K562 (cell line): ENCODE measurements at regions not wholly inside any gene's neighbourhood (a gene's known extent, or its start where the extent isn't known, plus 50 kb on each side); places are given as distances from the start of the nearest gene placed in this dataset.

Experiments
- ATAC-seq: fragments of 200-7000 bp; cut with Tn5 transposase; 3 replicates; pipeline ENCODE4 v1.9.1; 2020; ENCODE audit warnings: moderate library complexity
- BruUV-seq: library from RNA; stranded (reverse); fragments of 400-500 nt; replicated peaks from 2 replicates; lab custom pipeline; 2021; lab: Mats Ljungman, UMichigan
- CTCF ChIA-PET: fragments of 300-600 bp; formaldehyde crosslinking; extraction: SDS; loops from one replicate; lab custom pipeline; 2021; ENCODE audit warnings: low intra/inter-chr PET ratio; lab: Yijun Ruan, JAX
- POLR2A ChIA-PET: fragments of 300-600, 350-650 bp; sonication (Branson Sonifier 250); formaldehyde crosslinking; extraction: SDS; loops from one replicate; lab custom pipeline; 2021; ENCODE audit warnings: antibody characterized with exemption, inconsistent platforms; lab: Yijun Ruan, JAX
- DNase-seq, 4 experiments: peaks; one replicate each; pipeline versions ENCODE4 v3.0.0 to v3.0.0-alpha.2; 2011 to 2018; ENCODE audit warnings: low spot score in 3 of 4, mixed read lengths in 3 of 4; ENCODE audit errors: extremely low read depth in 1 of 4
- FAIRE-seq: peaks from 2 replicates; lab custom pipeline; 2011; peaks lifted over from hg19 to GRCh38; lab: Jason Lieb, UNC
- H2AFZ ChIP-seq: 2 replicates; pipeline ENCODE4 v1.6.0; 2011; ENCODE audit warnings: low read depth, low read length, control low read depth, inconsistent platforms
- H3K27ac ChIP-seq: fragments of 200-600 bp; 3 replicates; pipeline ENCODE4 v1.8.0; 2011; ENCODE audit warnings: low read depth, mild to moderate bottlenecking, control low read depth, inconsistent platforms, low read length, moderate library complexity, mixed read lengths; ENCODE audit errors: extremely low read depth
- H3K27me3 ChIP-seq, 2 experiments: fragments of 300-600 bp in 1 of 2; 2 replicates in 1 of 2; 3 replicates in 1 of 2; pipeline versions ENCODE4 v1.6.0 to v1.8.0; 2011; ENCODE audit warnings: inconsistent platforms in 2 of 2, low read length in 2 of 2, mild to moderate bottlenecking in 1 of 2, mixed read lengths in 1 of 2, moderate library complexity in 1 of 2; ENCODE audit not compliant: control insufficient read depth in 2 of 2, insufficient read depth in 2 of 2
- H3K36me3 ChIP-seq: fragments of 300-600 bp; 3 replicates; pipeline ENCODE4 v1.8.0; 2011; ENCODE audit warnings: mild to moderate bottlenecking, low read length, inconsistent platforms; ENCODE audit not compliant: control insufficient read depth, insufficient read depth
- H3K4me1 ChIP-seq, 2 experiments: fragments of 200-600 bp in 1 of 2; replicated peaks in 1 of 2; 2 replicates in 1 of 2; 3 replicates in 1 of 2; pipeline versions ENCODE4 v1.5.1 to v1.8.0; 2011; ENCODE audit warnings: inconsistent platforms in 2 of 2, low read length in 2 of 2, mild to moderate bottlenecking in 1 of 2, mixed read lengths in 1 of 2, moderate library complexity in 1 of 2; ENCODE audit not compliant: control insufficient read depth in 2 of 2, insufficient read depth in 2 of 2
- H3K4me2 ChIP-seq: 2 replicates; pipeline ENCODE4 v1.6.1; 2011; ENCODE audit warnings: low read length, control low read depth, inconsistent platforms, mixed read lengths; ENCODE audit not compliant: insufficient read depth
- H3K4me3 ChIP-seq: fragments of 200-600 bp; sonication (generic), shearing (Covaris generic); 2 replicates; pipeline ENCODE4 v1.5.1; 2016; ENCODE audit warnings: control low read depth, inconsistent platforms
- H3K79me2 ChIP-seq: fragments of 200-600 bp; 3 replicates; pipeline ENCODE4 v1.8.0; 2011; ENCODE audit warnings: low read length, inconsistent platforms; ENCODE audit not compliant: control insufficient read depth, insufficient read depth
- H3K9ac ChIP-seq, 2 experiments: 2 replicates each; pipeline versions ENCODE4 v1.6.0 to v1.6.1; 2011; ENCODE audit warnings: low read depth in 2 of 2, low read length in 2 of 2, control low read depth in 1 of 2, inconsistent platforms in 1 of 2, mild to moderate bottlenecking in 1 of 2, mixed read lengths in 1 of 2; ENCODE audit not compliant: insufficient read depth in 1 of 2
- H3K9me1 ChIP-seq: one replicate; pipeline ENCODE4 v1.6.0; 2011; ENCODE audit warnings: inconsistent platforms, mild to moderate bottlenecking, low read length, moderate library complexity; ENCODE audit not compliant: control insufficient read depth, insufficient read depth
- H3K9me3 ChIP-seq: replicated peaks from 2 replicates; pipeline ENCODE4 v1.5.1; 2011; ENCODE audit warnings: low read depth, low read length, inconsistent platforms; ENCODE audit not compliant: control insufficient read depth, insufficient read depth
- H4K20me1 ChIP-seq: replicated peaks from 2 replicates; pipeline ENCODE4 v1.6.1; 2011; ENCODE audit warnings: low read length, inconsistent platforms, mixed read lengths; ENCODE audit not compliant: control insufficient read depth, insufficient read depth
- ARID2 ChIP-seq: fragments of 450-650 bp; IDR thresholded peaks from 2 replicates; pipeline ENCODE4 v1.6.1; 2017; ENCODE audit warnings: antibody characterized with exemption, mild to moderate bottlenecking
- CREM ChIP-seq: IDR thresholded peaks from 2 replicates; pipeline ENCODE4 v1.6.1; 2014; ENCODE audit warnings: antibody characterized with exemption, low read depth
- DACH1 ChIP-seq: fragments of 450-650 bp; IDR thresholded peaks from 2 replicates; pipeline ENCODE4 v1.6.1; 2018; ENCODE audit not compliant: partially characterized antibody
- EHMT2 ChIP-seq: fragments of 450-650 bp; IDR thresholded peaks from 2 replicates; pipeline ENCODE4 v1.6.1; 2018; ENCODE audit warnings: antibody characterized with exemption
- IRF9 ChIP-seq: fragments of 450-650 bp; IDR thresholded peaks from 2 replicates; pipeline ENCODE4 v1.6.1; 2016; ENCODE audit warnings: missing biosample characterization, missing genetic modification characterization
- MCM2 ChIP-seq: fragments of 450-650 bp; IDR thresholded peaks from 2 replicates; pipeline ENCODE4 v1.6.1; 2017; ENCODE audit warnings: low read depth, mild to moderate bottlenecking
- NELFE ChIP-seq: IDR thresholded peaks from 2 replicates; pipeline ENCODE4 v1.6.1; 2011; ENCODE audit warnings: mild to moderate bottlenecking; ENCODE audit not compliant: insufficient read depth, insufficient read length
- POU5F1 ChIP-seq: fragments of 150-350 bp; IDR thresholded peaks from 2 replicates; pipeline ENCODE4 v1.6.1; 2014; ENCODE audit warnings: borderline replicate concordance, low read length, low read depth, mild to moderate bottlenecking; ENCODE audit not compliant: partially characterized antibody
- RBM14 ChIP-seq: fragments of 200-400 bp; formaldehyde crosslinking; IDR thresholded peaks from 2 replicates; pipeline ENCODE4 v1.6.1; 2018; ENCODE audit warnings: low read depth, mild to moderate bottlenecking, low read length, moderate library complexity, borderline replicate concordance; ENCODE audit not compliant: insufficient read depth
- SIX5 ChIP-seq, 2 experiments: IDR thresholded peaks; 2 replicates each; pipeline ENCODE4 v1.6.1; 2011; ENCODE audit warnings: low read length in 2 of 2, borderline replicate concordance in 1 of 2, low read depth in 1 of 2, mild to moderate bottlenecking in 1 of 2, moderate library complexity in 1 of 2; ENCODE audit not compliant: insufficient read depth in 1 of 2
- SMARCA4 ChIP-seq: fragments of 450-650 bp; IDR thresholded peaks from 2 replicates; pipeline ENCODE4 v1.6.1; 2016
- SMARCA5 ChIP-seq: fragments of 450-650 bp; IDR thresholded peaks from 2 replicates; pipeline ENCODE4 v1.6.1; 2016
- SRSF7 ChIP-seq: fragments of 200-400 bp; formaldehyde crosslinking; optimal IDR thresholded peaks from 2 replicates; pipeline ENCODE3; 2017; ENCODE audit warnings: mild to moderate bottlenecking, low read depth, low read length
- ZFP91 ChIP-seq: sonication (generic); formaldehyde crosslinking; IDR thresholded peaks from 2 replicates; pipeline ENCODE4 v1.8.0; 2022; ENCODE audit warnings: mild to moderate bottlenecking, missing genetic modification reagents
- ZNF830 ChIP-seq: fragments of 250-450 bp; sonication (Bioruptor Pico); IDR thresholded peaks from 2 replicates; pipeline ENCODE4 v1.5.0; 2021; ENCODE audit warnings: mild to moderate bottlenecking
- WGBS: fragments of 100-300 bp; shearing (Covaris generic); methylation state at CpG from one replicate; pipeline ENCODE4 v1.1.6; 2016; ENCODE audit warnings: low coverage, mixed read lengths; ENCODE audit not compliant: insufficient coverage; ENCODE audit errors: missing lambda C conversion rate; 5-methylcytosine and 5-hydroxymethylcytosine counted together
- in situ Hi-C: fragments of 300-500 bp; cut with MboI; formaldehyde crosslinking; loops from 4 replicates; pipeline ENCODE4 v1.15.0; 2018; ENCODE audit warnings: inconsistent platforms, mixed read lengths
- intact Hi-C: fragments of 100-400 bp; cut with micrococcal nuclease; formaldehyde crosslinking; loops from 2 replicates; pipeline ENCODE4 v1.14.2; 2022

GRCh38 chr5:133876266-133876665 is 92.2 kb downstream of the C5orf15 start:
- DNase-seq = no peak
- Histone ChIP-seq H3K27ac (no peak overlapping the region), H2AFZ (no peak overlapping the region), H3K9me3 (no peaks in the 10 kb centered on the region), H3K79me2 (no peaks in the 10 kb centered on the region), H3K4me1 (peaks cover 0 to 6% of the 10 kb centered on the region in 2 experiments; a peak in 3 of 5 replicates), H3K4me2 (no peak overlapping the region), H3K9ac (0 out of 4 replicates have a peak overlapping the region, but pooled peaks of 1 of the 2 experiments have one; percentile 37), H3K36me3 (no peaks in the 10 kb centered on the region), H4K20me1 (no peaks in the 10 kb centered on the region), H3K27me3 (peaks cover 0 to 7% of the 10 kb centered on the region in 2 experiments; a peak in 2 of 5 replicates), H3K9me1 (no peaks in the 10 kb centered on the region), H3K4me3 (no peak overlapping the region)
- no peak for FAIRE-seq
- intact Hi-C loops = no loop called here
- WGBS = 30% methylated on average over 3 of the region's 3 CpGs
- POLR2A ChIA-PET = interaction anchor here (0.6 to 0.7 kb wide), 3 partner anchors 9 to 300 kb away, joined by 3 read pairs; no protein-coding TSS in a partner anchor
- CTCF ChIA-PET = interaction anchor here (0.5 kb wide), 1 partner anchor 14 kb away, joined by 3 read pairs; no protein-coding TSS in a partner anchor
- in situ Hi-C loops = no loop called here
- BruUV-seq = no TSS peak
- no peak for ATAC-seq
- TF ChIP-seq ARID2 (no peak), SRSF7 (no peak), RBM14 (no peak), POU5F1 (no peak), SMARCA5 (no peak), DACH1 (no peak), SIX5 (IDR thresholded peaks at IDR 0.05; ENCODE audit: borderline replicate concordance in 1 of 2, insufficient read depth in 1 of 2, low read depth in 1 of 2, low read length in 2 of 2) (no peak), EHMT2 (no peak), IRF9 (tag) (no peak), NELFE (no peak), SMARCA4 (no peak), ZNF830 (CRISPR knock-in tag) (no peak), MCM2 (no peak), CREM (no peak), ZFP91 (no peak)
